Activated CD4-positive, alpha-beta T cell treated with anti-CD3 and anti-CD28 coated beads, Interleukin-2, amount 50 U/mL, for 24 hours (primary cell): ENCODE measurements at regions not wholly inside any gene's neighbourhood (a gene's known extent, or its start where the extent isn't known, plus 50 kb on each side); places are given as distances from the start of the nearest gene placed in this dataset.
"Not testable (repeated sequence)": the region's sequence is repeated elsewhere in the genome, so short reads cannot be mapped to it uniquely, and the experiment has no call there.

Experiments used
- DNase-seq, 2 donors: peaks; one replicate each; pipeline ENCODE4 v3.0.0-alpha.2; 2020; ENCODE audit warnings: low read depth in 1 of 2, low spot score in 1 of 2

- no peak for DNase-seq
Observed at GRCh38 chr2:173713904-173714555, 251.1 kb downstream of the SP3 start.

DNA sequence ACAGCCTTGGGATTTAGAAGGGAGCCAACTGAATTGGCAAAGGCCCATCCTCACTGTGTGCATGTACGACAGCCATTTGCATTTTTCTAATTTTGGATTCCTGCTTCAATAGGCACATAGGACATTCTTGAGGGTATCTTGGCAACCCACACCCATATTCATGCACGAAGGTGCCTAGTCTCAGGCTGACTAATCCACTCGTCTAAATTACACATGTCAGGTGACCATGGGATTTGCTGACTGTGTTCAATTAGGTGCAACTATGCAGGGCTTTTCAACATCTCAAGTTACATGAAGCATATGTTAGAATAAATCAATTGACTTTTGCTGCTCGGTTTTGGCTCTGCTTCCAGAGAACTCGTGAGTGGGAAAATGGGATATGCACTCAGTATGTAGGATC is 249.7 kb downstream of the SP3 start:
- DNase-seq, result no peak

- DNase-seq, result no peak
Observed at GRCh38 chr2:173716458-173717052, 248.6 kb downstream of the SP3 start.

DNA sequence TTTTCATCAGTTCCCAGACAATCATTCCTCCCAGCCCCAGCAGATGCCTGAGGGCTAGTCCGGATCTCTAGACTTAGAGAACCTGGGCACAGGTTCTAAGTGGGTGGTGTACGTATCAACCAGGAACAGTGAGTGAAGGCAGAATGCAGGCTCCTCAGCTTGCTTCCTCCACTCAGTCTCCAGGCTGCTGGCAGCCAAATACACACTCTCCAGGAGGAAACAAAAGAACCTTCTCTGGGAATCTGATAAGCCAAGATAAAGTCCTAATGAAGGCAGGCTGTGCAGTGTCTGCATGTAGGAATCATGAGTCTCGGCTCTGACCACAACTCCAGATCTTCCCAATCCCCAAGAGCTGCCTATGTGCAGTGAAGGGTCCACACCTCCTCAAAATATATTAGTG is 245.7 kb downstream of the SP3 start:
- DNase-seq, result no peak

- no peak for DNase-seq
Observed at GRCh38 chr2:173720306-173720705, 244.9 kb downstream of the SP3 start.

GRCh38 chr2:173734797-173735196 is 230.4 kb downstream of the SP3 start:
- DNase-seq, result no peak

- DNase-seq, result not testable (repeated sequence)
Observed at GRCh38 chr2:173737954-173738575, 227.1 kb downstream of the SP3 start.

- DNase-seq, result no peak
Observed at GRCh38 chr2:173739006-173739405, 226.2 kb downstream of the SP3 start.

- DNase-seq, result no peak
Observed at GRCh38 chr2:173740639-173741038, 224.5 kb downstream of the SP3 start.

DNA sequence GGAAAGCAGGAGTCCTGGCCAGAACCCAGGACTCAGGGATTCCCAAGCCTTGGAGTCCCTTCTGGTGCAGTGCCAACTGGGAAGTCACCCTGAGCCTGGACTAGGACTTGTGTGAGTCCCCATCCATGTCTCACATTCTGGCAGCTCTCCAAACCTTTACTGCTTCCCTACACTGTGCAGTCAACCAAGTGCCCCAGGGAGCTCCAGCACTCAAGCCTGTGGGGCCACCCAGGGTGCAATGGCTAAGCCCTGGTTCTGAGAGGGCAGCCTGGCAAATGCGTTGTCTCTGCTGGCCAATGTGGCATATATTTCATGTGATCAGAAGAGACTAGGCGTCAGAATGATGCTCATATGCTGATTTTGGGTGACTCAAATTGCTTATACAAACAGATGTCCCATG is 223.4 kb downstream of the SP3 start:
- DNase-seq, result no peak

DNA sequence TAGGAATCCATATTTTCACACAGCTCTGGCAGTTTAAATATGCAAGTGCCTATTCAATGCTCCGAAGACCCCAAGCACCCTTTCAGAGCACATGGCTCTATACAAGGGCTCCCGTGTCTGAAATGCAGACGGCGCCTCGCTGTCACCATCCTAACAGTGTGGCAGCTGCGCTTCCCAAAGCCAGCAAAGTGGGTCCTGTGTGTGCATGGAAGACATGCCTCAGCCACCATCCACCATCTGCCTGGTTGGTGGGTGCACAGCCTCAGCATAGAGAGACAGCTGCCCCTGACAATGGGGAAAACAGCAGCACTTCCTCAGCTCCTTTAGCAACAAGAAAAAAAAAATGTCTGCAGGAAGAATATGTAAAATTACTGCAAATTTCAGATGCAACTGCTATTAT is 218.1 kb downstream of the SP3 start:
- DNase-seq, result no peak

- DNase-seq, result no peak
Observed at GRCh38 chr2:173749315-173749714, 215.9 kb downstream of the SP3 start.

- DNase-seq, result no peak
Observed at GRCh38 chr2:173750353-173750801, 214.8 kb downstream of the SP3 start.

- DNase-seq, result no peak
Observed at GRCh38 chr2:173750831-173751230, 214.3 kb downstream of the SP3 start.

GRCh38 chr2:173751245-173751975 is 213.8 kb downstream of the SP3 start:
- DNase-seq, result no peak

DNA sequence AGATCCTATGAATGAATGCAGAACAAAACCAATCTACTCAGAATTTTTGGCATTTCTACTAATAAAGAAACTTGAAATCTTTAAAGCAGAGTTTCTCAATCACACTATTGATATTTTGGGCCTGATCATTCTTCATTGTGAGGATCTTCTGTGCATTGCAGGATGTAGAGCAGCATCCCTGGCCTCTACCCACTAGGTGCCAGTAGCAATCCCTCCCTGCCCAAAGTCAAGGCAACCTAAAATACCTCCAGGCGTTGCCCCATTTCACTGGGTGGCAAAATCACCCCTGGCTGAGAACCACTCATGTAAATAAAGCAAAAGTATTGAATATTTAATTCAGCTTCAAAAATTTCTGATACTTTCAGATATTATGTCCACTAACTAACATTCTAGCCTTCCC is 213.0 kb downstream of the SP3 start:
- DNase-seq, result no peak

DNA sequence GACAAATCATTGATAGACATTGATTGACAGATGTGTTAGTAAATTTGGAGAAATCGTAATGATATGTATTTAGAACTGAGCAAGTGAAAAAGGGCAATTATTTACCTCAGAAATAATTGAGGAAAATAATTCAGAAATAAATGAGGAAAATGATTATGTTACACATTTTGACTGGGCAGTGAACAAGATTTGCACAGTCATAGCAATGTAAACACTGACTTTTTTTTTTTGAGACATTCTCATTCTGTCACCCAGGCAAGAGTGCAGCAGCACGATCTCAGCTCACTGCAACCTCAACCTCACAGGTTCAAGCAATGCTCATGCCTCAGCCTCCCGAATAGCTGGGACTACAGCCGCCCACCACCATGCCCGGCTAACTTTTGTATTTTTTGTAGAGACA is 211.7 kb downstream of the SP3 start:
- DNase-seq, result no peak

DNA sequence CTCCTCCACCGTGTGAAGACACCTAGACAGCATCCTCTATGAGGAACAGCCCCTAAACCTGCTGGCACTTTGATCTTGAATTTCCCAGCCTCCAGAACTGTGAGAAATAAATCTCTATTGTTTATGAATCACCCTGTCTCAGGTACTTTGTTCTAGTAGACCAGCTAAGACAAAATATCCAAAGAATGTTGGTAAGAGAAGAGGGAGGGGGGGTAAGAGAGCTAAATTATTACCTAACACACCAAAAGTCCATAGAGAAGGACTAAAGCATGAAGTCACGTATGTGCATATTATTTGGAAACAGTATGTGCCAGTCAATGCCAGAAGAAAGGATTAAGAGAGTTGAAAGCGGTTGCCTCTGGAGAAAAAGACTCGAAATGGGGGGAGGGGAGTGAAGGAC is 211.0 kb downstream of the SP3 start:
- no peak for DNase-seq

GRCh38 chr2:173754837-173755236 is 210.3 kb downstream of the SP3 start:
- no peak for DNase-seq

GRCh38 chr2:173755798-173756197 is 209.4 kb downstream of the SP3 start:
- DNase-seq, result no peak

- no peak for DNase-seq
Observed at GRCh38 chr2:173759959-173760358, 205.2 kb downstream of the SP3 start.

DNA sequence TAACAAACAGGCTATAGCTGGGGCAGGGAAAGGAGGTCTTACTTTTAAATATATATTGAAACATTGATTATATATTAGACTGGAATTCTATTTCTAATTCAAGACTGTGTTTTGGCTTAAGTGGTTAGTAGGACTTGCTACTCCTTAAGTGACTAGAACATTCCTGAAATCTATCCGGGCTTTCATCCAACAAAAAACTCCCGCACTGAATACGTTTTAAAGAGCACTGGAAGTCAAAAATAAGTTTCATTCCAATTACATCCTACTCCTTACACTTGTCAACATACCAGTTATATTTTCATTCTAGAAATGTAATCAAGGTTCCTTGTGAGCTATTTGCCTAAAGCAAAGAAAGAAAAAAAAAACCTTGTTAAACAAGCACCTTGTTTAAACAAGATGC is 204.6 kb downstream of the SP3 start:
- no peak for DNase-seq
